ENCODE measurements at regions not wholly inside any gene's neighbourhood (a gene's known extent, or its start where the extent isn't known, plus 50 kb on each side); places are given as distances from the start of the nearest gene placed in this dataset.
A peak's percentile ranks its signal among the peaks of the same experiment; 100 is the strongest.

GRCh38 chr2:78845664-78846185 is 179.8 kb upstream of the REG3G start:
- H3K27me3 ChIP-seq, result no peaks in the 10 kb centered on the region
- TF ChIP-seq POLR2A (IDR thresholded peaks at IDR 0.05) (no peak), CTCF (IDR thresholded peaks at IDR 0.05) (no peak)
- no peaks in the 10 kb centered on the region for H3K36me3 ChIP-seq
- DNase-seq, result no peak
- H3K4me3 ChIP-seq, result no peak overlapping the region
- H3K27ac ChIP-seq, result no peak overlapping the region
- H3K4me1 ChIP-seq, result no peaks in the 10 kb centered on the region
- H3K9me3 ChIP-seq, result no peaks in the 10 kb centered on the region

- Histone ChIP-seq H3K27me3 (no peaks in the 10 kb centered on the region), H3K27ac (no peak overlapping the region), H3K9me3 (no peaks in the 10 kb centered on the region), H3K36me3 (no peaks in the 10 kb centered on the region), H3K4me3 (no peak overlapping the region), H3K4me1 (no peaks in the 10 kb centered on the region)
- no peak for DNase-seq
- TF ChIP-seq POLR2A (IDR thresholded peaks at IDR 0.05) (no peak), CTCF (IDR thresholded peaks at IDR 0.05) (peak in 3 of 6 experiments; percentile 20 to 28 (median 28))
Observed at GRCh38 chr2:78861546-78861945, 164.0 kb upstream of the REG3G start.

- H3K27ac ChIP-seq, result no peak overlapping the region
- TF ChIP-seq CTCF (IDR thresholded peaks at IDR 0.05), result no peak
- TF ChIP-seq POLR2A (IDR thresholded peaks at IDR 0.05), result no peak
- no peaks in the 10 kb centered on the region for H3K9me3 ChIP-seq
- H3K4me1 ChIP-seq, result no peaks in the 10 kb centered on the region
- no peaks in the 10 kb centered on the region for H3K27me3 ChIP-seq
- H3K4me3 ChIP-seq, result no peak overlapping the region
- H3K36me3 ChIP-seq, result no peaks in the 10 kb centered on the region
- no peak for DNase-seq
Observed at GRCh38 chr2:78864205-78864604, 161.3 kb upstream of the REG3G start.

- no peak for DNase-seq
- Histone ChIP-seq H3K9me3 (no peaks in the 10 kb centered on the region), H3K27me3 (no peaks in the 10 kb centered on the region), H3K4me1 (no peaks in the 10 kb centered on the region), H3K4me3 (no peak overlapping the region), H3K27ac (no peak overlapping the region), H3K36me3 (no peaks in the 10 kb centered on the region)
- TF ChIP-seq POLR2A (IDR thresholded peaks at IDR 0.05) (no peak), CTCF (IDR thresholded peaks at IDR 0.05) (no peak)
Observed at GRCh38 chr2:78865667-78866066, 159.8 kb upstream of the REG3G start.

- Histone ChIP-seq H3K4me1 (no peaks in the 10 kb centered on the region), H3K27me3 (no peaks in the 10 kb centered on the region), H3K9me3 (no peaks in the 10 kb centered on the region), H3K27ac (no peak overlapping the region), H3K4me3 (no peak overlapping the region), H3K36me3 (no peaks in the 10 kb centered on the region)
- DNase-seq, result no peak
- no peak for TF ChIP-seq CTCF (IDR thresholded peaks at IDR 0.05)
- no peak for TF ChIP-seq POLR2A (IDR thresholded peaks at IDR 0.05)
Observed at GRCh38 chr2:78870343-78870967, 155.0 kb upstream of the REG3G start.
